NCI-H2029 treated with DMSO at 0.1 percent for 48 hours (cell line): ENCODE measurements at regions not wholly inside any gene's neighbourhood (a gene's known extent, or its start where the extent isn't known, plus 50 kb on each side); places are given as distances from the start of the nearest gene placed in this dataset.

ENCODE experiments used
- DNase-seq: peaks from one replicate; lab custom pipeline; 2025; lab: John Stamatoyannopoulos, UW

DNA sequence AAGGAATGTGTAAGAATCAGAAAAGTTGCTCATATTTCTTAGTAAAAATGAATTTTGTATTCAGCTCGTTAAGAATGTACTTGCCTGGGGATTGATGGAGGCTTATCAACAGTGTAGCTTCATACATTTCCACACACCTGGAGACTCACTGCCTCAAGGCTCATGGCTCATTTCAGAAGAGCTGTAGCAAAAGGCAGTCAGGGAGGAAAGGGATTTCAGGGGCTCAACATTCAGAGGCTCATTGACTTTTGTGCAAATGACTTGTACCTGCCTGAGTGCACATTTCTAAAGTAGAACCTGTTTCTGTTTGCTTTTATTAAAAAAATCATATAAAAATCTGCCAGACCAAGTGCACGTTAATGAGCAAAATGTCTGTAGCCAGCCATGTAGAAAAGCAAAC lies 304.4 kb downstream of the KCNS3 start:
- no peak for DNase-seq

DNA sequence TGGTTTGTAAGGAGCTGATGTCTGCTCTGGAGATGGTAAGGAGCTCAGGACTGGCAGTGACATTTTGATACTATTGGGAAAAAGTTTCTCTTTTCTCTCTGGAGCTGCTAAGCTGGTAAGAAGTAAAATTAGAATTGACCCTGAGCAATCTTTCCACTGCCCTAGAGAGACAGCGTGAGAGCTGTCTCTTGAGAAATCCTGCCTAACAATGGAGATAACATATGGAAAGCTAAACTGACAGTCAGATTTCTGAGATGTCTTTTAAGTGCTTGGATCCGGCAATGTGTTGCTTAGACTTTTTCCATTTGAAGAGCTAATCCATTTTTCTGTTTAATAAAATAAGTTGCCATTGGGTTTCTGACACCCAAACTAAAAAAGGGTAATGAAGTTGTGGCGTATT lies 302.4 kb downstream of the KCNS3 start:
- DNase-seq, result no peak

DNA sequence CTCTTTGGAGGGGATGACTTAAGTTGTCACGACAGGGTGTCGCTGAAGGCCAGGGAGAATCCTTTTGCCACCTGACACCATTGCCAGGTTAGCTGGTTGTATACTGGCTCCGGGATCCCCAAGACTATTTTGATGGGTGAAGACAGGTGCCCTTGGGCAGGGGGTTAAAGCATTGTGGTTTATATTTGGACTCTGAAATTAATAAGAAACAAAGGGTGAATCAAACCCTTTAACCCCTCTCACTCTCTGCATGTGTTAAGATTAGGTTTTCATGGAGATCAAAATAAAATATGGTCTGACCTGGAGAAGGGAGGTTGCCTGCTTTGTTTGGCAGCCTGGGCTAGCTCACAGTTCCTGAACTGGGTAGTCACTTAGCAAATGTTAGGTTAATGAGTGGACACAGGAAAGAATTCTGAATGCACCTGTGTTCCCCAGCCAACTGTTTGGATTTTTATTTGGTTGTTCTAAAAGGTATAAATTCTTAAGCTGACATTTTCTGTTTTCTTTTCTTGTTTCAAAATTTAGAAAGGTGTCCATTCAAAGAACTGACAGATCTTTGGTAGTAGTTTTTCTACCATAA lies 301.7 kb downstream of the KCNS3 start:
- no peak for DNase-seq

DNA sequence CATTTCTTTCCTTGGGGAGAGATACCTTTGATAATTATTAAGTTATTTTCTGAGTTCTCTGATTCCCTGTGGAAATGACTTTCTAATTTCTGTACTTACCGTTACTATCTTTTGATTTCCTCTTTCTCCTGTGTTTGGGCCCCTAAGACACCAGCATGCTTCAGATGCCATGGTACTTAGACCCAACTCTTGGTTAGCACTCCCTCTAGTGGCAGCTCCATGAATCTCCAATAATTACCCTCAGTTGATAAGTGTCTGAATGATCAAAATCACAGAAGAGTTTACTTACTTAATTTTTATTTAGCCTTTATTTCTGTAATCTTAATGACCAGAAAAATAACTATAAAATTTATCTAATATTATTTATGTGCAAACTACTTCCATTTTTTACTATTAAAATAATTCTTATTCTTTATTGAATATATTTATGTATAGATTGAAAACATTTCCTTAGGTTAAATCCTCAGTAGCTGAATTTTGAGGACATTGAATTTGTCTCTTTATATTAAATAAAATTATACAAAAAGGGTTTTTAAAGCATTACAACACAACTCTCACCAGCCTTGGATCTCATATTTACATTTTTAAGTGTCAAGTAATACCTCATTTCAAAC lies 300.4 kb downstream of the KCNS3 start:
- DNase-seq, result peak; percentile 51

DNA sequence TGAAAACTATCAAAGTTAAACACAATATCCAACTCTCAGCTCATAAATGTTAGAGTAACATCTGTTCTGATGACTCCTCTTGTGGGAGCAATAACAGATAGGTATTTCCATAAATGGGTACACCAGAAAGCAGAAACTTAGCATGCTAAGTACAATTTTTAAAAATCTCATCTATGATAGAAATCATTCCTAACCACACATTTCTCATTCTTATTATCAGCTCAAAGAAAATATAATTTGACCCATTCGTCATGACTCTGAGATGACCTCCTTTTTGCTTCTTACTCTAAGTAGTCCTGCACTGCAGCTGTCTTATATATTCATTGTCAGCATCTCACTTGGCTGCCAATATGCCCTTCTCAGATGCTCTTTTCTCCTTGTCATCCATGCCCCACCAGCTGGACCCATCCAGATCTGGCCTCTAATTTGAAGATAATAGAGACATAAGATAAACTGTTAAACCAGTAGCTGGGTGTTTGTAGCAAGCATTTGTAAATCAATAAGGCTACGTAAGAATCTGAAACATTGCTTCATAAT lies 298.3 kb downstream of the KCNS3 start:
- DNase-seq, result no peak

DNA sequence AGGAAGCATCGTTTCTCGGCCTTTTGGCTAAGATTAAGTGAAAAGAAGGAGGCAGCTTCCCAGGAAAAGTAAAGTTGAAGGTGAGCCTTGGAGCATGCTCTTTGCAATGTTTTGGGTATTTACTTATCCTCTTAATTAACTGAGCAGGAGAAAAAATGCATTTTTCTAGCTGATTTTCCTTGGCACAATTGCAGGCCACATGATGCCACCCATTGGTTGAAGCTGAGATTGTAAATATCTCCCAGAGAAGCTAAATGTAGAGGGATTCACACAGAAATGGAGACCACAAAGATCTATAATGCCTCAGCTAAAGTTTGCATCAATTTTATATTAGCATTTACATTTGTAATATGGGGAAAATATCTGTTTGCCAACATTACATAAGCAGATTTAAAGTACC lies 294.1 kb downstream of the KCNS3 start:
- DNase-seq, result no peak

DNA sequence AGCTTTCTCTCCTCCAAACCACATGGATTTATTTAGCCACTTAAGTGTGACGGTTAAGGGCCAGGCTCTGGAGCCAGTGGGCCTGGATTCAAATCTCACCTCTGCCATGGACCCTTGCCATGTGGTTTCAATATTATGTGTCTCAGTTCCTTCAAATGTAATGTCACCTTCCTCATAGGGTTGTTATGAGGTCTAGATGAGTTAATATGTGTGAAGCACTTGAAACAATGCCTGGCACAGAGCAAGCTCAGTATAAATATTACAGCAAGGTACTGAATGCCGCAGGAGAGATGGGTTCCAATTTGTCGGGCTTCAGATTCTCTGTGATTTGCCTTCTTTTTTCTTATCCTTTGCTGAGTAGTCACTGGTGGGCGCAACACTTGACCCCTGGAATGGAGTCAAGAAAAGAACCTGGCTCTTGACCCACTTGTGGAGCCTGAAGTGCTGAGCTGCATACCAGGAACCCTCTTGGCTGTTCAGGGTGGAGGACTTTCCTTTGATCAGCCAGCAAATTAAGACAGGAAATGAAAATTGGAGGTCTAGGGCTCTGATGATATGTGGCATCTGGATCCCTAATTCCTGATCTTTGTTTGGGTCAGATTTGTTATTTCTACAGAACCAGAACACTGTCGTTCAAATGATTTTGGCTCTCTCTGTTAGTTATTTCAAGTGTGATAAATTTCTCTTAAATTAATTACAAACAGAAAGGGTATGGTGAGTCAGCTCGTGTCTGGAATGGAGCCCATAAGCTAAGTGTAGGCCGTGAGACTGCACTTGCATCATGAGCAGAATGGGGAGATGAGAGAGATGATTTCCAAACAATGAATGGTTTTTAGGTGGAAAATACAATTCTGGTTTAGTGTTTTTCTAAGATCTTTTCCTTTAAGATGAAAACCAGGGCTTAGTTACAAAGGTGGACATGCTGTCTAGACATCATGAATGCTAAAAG lies 293.0 kb downstream of the KCNS3 start:
- peak; percentile 72 for DNase-seq

DNA sequence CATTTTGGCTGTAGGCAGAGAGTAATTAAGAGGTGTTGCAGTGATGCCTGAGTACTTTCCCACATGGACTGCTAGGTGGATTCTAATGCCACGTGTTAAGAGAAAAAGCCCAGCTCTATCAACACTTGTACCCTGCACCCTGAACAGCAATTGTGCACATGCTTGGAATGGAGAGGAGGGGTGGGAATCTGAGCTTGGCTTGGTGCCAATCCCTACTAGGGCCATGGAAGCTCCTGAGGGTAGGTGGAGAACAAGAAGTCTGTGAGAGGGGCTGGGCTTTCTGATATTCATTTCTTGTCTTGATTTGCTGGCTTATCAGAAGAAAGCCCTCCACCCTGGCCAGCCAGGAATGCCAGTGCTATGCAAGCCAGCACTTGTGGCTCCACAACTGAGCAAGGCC lies 292.2 kb downstream of the KCNS3 start:
- DNase-seq, result no peak

DNA sequence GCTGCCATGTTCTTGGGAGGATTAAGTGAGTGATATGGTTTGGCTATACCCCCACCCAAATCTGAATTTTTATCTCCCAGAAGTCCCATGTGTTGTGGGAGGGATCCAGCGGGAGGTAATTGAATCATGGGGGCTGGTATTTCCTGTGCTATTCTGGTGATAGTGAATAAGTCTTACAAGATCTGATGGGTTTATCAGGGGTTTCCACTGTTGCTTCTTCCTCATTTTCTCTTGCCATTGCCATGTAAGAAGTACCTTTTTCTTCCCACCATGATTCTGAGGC lies 291.4 kb downstream of the KCNS3 start:
- no peak for DNase-seq

DNA sequence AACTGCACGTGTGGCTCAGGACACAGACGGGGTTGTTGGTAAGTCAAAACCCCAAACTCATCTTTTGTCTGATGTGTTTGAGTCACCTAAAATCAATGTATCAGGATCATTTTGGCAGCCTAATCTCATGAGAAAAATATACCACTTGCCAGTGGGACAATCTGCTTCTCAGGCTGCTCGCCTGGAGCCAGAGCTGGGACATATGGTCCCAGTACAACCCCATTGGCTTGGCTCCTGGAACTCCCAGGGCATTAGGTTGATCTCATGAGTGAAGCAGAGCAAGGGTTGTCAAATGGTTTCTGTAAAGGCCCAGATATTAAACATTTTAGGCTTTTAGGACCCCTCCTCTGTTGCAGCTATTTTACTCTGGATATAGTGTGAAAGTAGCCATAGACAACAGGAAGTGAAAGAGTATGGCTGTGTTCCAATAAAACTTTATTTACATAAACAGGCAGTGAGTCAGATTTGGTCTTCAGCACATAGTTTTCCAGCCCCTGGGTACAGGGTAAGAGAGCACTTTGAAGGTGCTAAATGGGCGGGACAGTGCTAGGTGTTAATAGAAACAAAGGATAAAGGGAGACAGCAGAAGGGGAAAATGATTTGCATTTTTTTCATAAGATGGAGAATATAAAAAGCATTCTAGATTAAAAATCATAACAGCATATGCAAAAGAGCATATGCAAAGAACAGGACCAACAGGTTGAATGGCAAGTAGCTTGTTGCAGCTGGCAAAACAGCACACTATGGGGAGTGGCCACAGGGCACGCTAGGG lies 290.8 kb downstream of the KCNS3 start:
- DNase-seq, result no peak

DNA sequence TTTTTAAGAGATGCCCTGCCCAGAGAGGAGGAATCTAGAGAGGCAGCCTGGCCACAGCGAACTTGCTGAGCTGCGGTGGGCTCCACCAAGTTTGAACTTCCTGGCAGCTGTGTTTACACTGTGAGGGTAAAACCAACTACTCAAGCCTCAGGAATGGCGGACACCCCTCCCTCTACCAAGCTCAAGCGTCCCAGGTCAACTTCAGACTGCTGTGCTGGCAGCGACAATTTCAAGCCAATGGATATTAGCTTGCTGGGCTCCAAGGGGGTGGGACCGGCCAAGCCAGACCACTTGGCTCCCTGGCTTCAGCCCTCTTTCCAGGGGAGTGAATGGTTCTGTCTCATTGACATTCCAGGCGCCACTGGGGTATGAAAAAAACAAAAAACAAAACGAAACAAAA lies 289.4 kb downstream of the KCNS3 start:
- DNase-seq, result no peak

DNA sequence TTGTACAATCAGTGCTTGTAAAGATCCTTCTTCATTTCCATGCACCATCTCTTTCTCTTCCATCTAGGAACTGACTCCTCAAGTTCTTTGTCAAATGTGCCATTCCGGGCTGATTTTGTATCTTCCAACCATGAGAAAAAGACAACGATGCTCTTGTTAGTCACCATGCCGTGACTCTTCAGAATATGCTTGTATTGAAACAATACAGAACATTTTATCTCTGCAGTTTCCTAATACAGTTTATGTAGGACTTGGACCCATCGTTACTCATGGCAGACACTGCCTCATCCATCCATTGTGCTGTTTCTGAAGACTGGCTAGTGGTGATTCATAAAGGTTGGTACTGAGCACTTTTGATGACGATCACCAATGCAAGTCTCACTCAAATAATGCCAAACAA lies 283.2 kb downstream of the KCNS3 start:
- no peak for DNase-seq

DNA sequence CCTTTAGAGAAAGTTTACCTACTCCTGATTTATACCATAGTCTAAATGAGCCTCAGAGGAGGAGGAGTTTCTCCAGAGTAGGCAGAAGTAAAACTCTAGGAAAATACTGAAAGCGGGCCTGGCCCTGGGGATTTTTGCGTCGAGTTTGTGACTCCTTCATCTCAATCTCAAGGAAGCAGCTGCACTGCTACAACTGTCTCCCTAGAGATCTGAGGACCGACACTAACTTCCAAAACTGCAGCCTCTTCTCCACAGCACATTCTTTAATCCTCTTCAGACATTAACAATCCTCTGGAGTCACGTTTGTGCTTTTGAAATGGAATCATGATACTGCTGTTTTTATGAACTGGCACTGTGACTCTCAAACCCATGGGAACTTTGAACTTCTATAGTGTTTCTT lies 281.4 kb downstream of the KCNS3 start:
- DNase-seq, result no peak

DNA sequence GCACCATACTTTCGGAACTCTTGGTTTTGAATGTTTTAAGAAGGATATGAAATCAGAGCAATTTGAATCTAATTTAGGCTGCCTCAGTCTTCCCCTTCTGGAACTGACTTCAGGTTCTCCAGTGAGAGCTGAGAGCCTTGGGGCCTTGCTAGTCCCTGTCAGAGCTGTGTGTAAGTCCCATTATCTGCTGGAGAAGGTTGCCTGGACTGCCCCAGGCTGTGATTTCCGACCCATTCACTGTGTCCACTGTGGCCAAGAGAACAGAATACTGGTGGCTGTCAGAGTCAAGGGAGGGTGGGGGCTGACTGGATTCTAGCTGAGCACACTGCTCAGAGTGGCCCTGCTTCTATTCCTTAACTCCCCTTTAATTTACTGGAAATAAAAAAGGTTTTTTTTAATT lies 278.0 kb downstream of the KCNS3 start:
- no peak for DNase-seq

DNA sequence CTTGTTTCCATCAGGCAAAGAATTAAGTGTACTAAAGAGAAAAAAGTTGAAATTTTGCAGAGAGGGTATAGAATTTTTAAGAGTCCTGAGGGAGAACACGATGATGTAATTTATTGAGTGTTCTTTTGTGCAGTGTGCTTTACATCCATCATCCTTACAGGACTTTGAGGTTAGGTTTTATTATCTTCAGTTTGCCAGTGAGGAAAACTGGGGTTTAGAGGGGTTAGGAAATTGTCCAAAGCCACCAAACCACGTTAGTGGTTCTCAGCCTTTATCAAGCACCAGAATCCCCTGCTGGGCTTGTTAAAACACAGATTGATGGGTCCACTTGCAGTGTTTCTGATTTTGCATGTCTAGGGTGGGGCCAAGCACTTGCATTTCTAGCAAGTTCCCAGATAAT lies 277.5 kb downstream of the KCNS3 start:
- no peak for DNase-seq

DNA sequence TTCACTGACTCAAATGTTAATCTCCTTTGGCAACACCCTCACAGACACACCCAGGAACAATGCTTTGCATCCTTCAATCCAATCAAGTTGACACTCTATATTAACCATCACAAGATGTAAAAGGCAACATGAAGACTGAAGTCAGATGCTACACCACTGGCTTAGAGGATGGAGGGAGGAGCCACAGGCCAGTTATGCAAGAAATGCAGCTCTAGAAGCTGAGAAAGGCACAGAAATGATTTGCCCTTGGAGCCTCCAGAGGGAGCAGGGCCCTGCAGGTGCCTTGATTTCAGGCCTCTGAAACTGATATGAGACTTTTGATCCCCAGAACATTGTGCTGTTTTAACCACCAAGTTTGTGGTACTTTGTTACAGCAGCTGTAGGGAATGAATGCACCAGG lies 276.3 kb downstream of the KCNS3 start:
- DNase-seq, result no peak

DNA sequence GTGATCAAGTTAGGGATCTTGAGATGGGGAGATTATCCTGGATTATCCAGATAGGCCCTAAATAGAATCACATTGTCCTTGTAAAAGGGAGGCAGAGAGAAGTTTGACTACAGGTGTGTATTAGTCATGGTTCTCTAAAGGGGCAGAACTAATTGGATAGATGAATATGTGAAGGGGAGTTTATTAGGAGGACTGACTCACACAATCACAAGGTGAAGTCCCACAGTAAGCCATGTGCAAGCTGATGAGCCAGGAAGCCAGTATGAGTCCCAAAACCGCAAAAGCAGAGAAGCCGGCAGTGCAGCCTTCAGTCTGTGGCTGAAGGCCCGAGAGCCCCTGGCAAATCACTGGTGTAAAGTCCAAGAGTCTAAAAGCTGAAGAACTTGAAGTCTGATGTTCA lies 275.8 kb downstream of the KCNS3 start:
- no peak for DNase-seq

DNA sequence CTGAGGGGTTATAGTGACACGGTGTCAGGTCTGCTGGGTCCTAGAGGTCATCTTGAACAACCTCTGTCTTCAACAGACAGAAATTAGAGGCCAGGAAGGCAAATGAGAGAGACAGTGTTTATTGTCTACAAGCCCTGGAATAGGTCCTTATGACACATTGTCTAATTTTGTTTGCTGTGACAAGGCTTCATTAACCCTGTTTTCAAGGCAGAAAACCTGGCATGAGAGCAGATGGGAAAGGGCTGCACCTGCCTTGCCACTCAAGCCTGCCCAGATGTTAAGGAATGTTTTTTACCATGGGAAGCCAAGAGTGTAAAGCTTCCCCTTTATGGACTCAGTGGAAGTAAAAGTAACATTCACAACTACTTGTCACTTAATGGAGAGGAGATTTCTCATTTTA lies 275.3 kb downstream of the KCNS3 start:
- peak; percentile 21 for DNase-seq

DNA sequence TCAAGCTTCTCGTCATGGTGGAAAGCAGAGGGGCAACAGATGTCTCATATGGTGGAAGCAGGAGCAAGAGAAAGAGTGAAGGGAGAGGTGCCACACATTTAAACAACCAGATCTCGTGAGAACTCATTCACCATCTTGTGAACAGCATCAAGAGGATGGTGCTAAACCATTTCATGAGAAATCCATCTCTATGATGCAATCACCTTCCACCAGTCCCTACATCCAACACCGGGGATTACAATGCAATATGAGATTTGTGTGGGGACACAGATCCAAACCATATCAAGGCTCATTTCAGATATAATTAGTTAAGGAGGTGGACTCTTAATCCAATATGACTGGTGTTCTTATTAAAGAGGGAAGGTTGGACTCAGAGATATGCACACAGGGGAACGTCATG lies 272.8 kb downstream of the KCNS3 start:
- DNase-seq, result no peak

DNA sequence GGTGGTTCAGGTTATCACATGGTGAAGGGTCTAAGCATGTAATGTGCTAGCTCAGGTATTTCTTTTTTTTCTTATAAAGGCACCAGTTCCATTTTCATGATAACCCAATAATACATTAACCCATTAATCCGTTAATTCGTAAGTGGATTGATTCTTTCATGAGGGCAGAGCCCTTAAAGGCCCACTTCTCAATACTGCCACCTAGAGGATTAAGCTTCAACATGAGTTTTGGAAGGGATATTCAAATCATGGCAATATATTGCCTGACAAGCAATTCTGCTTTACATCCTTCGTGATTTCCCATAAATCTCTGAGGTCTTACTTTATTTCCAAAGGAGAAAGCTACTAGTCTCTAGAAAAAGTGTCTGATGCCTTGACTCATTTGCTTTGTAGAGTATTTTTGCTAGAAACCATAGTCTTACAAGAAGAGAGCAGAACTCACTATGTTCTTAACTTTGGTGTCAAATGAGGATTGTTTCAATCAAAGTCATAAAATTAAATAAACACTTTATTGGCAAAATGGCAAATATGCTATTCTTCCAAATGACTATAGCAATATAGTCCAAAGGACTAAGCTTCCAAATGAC lies 271.3 kb downstream of the KCNS3 start:
- peak; percentile 27 for DNase-seq

DNA sequence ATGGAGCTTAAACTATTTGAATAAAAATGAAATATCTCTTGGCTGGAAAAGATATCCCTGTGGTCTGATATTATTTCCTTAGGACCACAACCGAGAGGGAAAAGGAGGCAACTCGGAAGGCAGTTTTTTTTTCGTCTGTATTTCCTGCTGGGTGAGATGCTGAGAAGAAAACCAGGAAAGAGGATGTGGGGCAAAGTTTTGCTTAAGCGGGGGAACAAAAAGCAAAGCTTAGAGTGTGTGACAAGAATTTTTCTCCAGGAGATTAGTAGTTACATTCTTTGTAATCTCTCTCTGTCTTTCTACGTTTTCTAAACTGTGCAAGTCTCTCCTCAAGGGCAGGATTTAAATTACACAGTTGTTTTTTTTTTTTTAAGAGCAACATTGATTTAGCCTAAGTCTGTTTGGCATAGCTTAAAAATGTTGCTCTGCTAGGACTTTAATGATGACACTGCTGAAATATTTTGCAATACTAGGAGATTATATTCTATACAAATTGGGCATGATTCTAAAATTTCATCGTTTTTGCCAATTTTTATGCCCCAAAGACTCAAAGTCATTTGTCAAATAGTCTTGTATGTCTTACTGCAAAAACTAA lies 258.5 kb downstream of the KCNS3 start:
- no peak for DNase-seq

DNA sequence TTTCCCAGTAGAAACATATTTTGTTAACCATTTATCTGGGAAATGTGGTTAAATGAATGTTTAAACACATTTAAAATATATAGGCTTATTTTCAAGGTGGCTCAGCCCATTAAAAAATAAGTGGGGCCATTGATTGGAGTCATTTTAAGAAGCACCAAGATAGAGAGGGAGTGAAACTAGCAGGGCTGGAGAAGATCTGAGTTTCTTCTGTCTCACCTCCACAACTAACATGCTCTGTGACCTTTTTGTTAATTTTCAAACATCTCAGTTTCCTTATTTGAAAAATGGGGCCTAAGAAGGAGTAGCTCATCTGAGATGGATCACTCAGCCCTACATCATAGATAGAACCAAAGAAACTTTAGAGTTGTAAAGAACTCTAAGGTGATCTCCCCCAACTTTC lies 254.8 kb downstream of the KCNS3 start:
- no peak for DNase-seq
